Lower lobe of right lung (tissue), 2 donors: ENCODE measurements at regions not wholly inside any gene's neighbourhood (a gene's known extent, or its start where the extent isn't known, plus 50 kb on each side); places are given as distances from the start of the nearest gene placed in this dataset.

Experiments
- ATAC-seq, 2 donors: fragments of 200-7000 bp; cut with Tn5 transposase; one replicate each; pipeline ENCODE4 v1.9.1; 2020 to 2022; ENCODE audit warnings: mild to moderate bottlenecking in 2 of 2, moderate library complexity in 2 of 2
- DNase-seq: peaks from one replicate; pipeline ENCODE4 v3.0.0-alpha.2; 2020
- H3K27ac ChIP-seq: fragments of 200-600 bp; one replicate; pipeline ENCODE4 v1.8.0; 2022
- H3K27me3 ChIP-seq: fragments of 200-600 bp; one replicate; pipeline ENCODE4 v1.8.0; 2022; ENCODE audit warnings: low read depth
- H3K36me3 ChIP-seq: fragments of 200-600 bp; one replicate; pipeline ENCODE4 v1.8.0; 2022; ENCODE audit warnings: mild to moderate bottlenecking
- H3K4me1 ChIP-seq: fragments of 200-600 bp; one replicate; pipeline ENCODE4 v1.8.0; 2022
- H3K4me3 ChIP-seq: fragments of 200-600 bp; one replicate; pipeline ENCODE4 v1.8.0; 2022; ENCODE audit warnings: mild to moderate bottlenecking
- H3K9me3 ChIP-seq: fragments of 200-600 bp; one replicate; pipeline ENCODE4 v1.8.0; 2022
- CTCF ChIP-seq: fragments of 200-600 bp; IDR thresholded peaks from one replicate; pipeline ENCODE4 v1.8.0; 2022; ENCODE audit warnings: antibody characterized with exemption, mild to moderate bottlenecking
- intact Hi-C: fragments of 100-400 bp; cut with DNase I; formaldehyde crosslinking; loops from one replicate; pipeline ENCODE4 v1.11.0; 2022
- donor health status: DM: no; HTN: yes; CAD: no; lungs with severe emphysema.

GRCh38 chr2:215571689-215572088, 135.8 kb upstream of the FN1 start:
- TF ChIP-seq CTCF = no peak
- Histone ChIP-seq H3K36me3 (no peaks in the 10 kb centered on the region), H3K27ac (no peak overlapping the region), H3K9me3 (no peaks in the 10 kb centered on the region), H3K27me3 (no peaks in the 10 kb centered on the region), H3K4me1 (no peaks in the 10 kb centered on the region), H3K4me3 (no peak overlapping the region)
- no peak for ATAC-seq
- DNase-seq = no peak
- intact Hi-C loops = no loop called here

GRCh38 chr2:215567504-215567903, 131.6 kb upstream of the FN1 start:
- no peak for DNase-seq
- Histone ChIP-seq H3K27me3 (no peaks in the 10 kb centered on the region), H3K4me3 (no peak overlapping the region), H3K27ac (no peak overlapping the region), H3K4me1 (no peaks in the 10 kb centered on the region), H3K9me3 (no peaks in the 10 kb centered on the region), H3K36me3 (no peaks in the 10 kb centered on the region)
- intact Hi-C loops = no loop called here
- TF ChIP-seq CTCF = no peak
- ATAC-seq = no peak

- H3K9me3 ChIP-seq = no peaks in the 10 kb centered on the region
- TF ChIP-seq CTCF = no peak
- H3K4me3 ChIP-seq = no peak overlapping the region
- H3K27me3 ChIP-seq = no peaks in the 10 kb centered on the region
- H3K4me1 ChIP-seq = no peaks in the 10 kb centered on the region
- ATAC-seq = no peak
- DNase-seq = no peak
- no peak overlapping the region for H3K27ac ChIP-seq
- H3K36me3 ChIP-seq = no peaks in the 10 kb centered on the region
- intact Hi-C loops = no loop called here
These were observed 130.0 kb upstream of the FN1 start for GRCh38 chr2:215565897-215566296.

- intact Hi-C loops = no loop called here
- H3K27me3 ChIP-seq = no peaks in the 10 kb centered on the region
- TF ChIP-seq CTCF = no peak
- no peak overlapping the region for H3K27ac ChIP-seq
- no peaks in the 10 kb centered on the region for H3K4me1 ChIP-seq
- no peak for ATAC-seq
- H3K9me3 ChIP-seq = no peaks in the 10 kb centered on the region
- no peak for DNase-seq
- H3K36me3 ChIP-seq = no peaks in the 10 kb centered on the region
- no peak overlapping the region for H3K4me3 ChIP-seq
These were observed 121.8 kb upstream of the FN1 start for GRCh38 chr2:215557701-215558100.

- no peak overlapping the region for H3K4me3 ChIP-seq
- H3K36me3 ChIP-seq = no peaks in the 10 kb centered on the region
- no peaks in the 10 kb centered on the region for H3K9me3 ChIP-seq
- H3K27ac ChIP-seq = no peak overlapping the region
- ATAC-seq (no peak), DNase-seq (no peak)
- intact Hi-C loops = no loop called here
- H3K27me3 ChIP-seq = no peaks in the 10 kb centered on the region
- TF ChIP-seq CTCF = no peak
- no peaks in the 10 kb centered on the region for H3K4me1 ChIP-seq
These were observed 121.1 kb upstream of the FN1 start for GRCh38 chr2:215556979-215557378.
